T-helper 1 cell treated with Interleukin-12 subunit alpha and Interleukin-12 subunit beta and Interleukin-4 antibody, amounts not matched to agents 30 ng/mL and 1 ng/mL, for 36 hours (primary cell): ENCODE measurements at regions not wholly inside any gene's neighbourhood (a gene's known extent, or its start where the extent isn't known, plus 50 kb on each side); places are given as distances from the start of the nearest gene placed in this dataset.

Source experiments
- intact Hi-C: fragments of 100-400 bp; cut with micrococcal nuclease; formaldehyde crosslinking; loops from one replicate; pipeline ENCODE4 v1.15.1; 2024

GRCh38 chr9:36470643-36471290, 70.7 kb upstream of the RNF38 start:
- intact Hi-C loops = loop anchor here (1.0 to 10.0 kb wide), 5 partner anchors 12 to 994 kb away; partner anchors contain the start of genes RNF38 and ZBTB5

- intact Hi-C loops = no loop called here
Observed at GRCh38 chr9:36463467-36463866, 63.4 kb upstream of the RNF38 start.

DNA sequence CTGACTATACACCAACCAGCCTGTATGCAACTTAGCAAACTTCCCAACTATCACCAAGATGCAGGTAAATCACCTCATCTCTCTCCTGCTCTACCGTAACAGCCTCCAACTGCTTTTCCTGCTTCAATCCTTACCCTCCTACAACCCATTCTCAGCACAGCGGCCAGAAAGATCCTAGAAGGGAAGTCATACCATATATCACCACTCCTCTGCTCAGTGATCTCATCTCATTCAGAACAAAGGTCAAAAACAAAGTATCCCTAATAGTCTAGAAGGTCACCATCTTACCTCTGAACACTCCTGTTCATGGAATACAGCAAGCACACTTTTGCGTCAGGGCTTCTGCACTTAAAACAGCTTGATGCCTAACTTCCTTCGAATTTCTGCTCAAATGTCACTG, 62.2 kb upstream of the RNF38 start:
- intact Hi-C loops = no loop called here

DNA sequence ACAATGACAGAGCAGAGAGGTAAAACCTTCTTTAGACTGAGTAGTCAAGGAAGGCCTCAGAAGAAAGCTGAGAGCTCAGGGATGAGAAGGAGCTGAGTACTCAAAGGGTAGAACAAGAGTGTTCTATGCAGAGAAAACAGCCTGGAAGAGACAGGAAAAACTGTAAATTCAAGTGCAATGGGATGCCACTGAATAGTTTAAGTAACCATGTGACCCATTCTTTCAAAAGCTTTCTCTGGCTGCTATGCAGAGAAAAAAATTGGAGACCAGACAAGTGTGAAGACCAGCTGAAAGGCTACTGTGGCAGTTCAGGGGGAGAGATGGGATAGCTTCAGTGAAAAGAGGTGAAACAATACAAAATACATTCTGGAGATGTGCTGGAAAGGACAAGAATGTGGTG, 61.3 kb upstream of the RNF38 start:
- intact Hi-C loops = no loop called here

GRCh38 chr9:36458430-36458915, 58.4 kb upstream of the RNF38 start:
- intact Hi-C loops = loop anchor here (1.0 to 2.0 kb wide), 6 partner anchors 13 to 118 kb away; no protein-coding TSS in a partner anchor

DNA sequence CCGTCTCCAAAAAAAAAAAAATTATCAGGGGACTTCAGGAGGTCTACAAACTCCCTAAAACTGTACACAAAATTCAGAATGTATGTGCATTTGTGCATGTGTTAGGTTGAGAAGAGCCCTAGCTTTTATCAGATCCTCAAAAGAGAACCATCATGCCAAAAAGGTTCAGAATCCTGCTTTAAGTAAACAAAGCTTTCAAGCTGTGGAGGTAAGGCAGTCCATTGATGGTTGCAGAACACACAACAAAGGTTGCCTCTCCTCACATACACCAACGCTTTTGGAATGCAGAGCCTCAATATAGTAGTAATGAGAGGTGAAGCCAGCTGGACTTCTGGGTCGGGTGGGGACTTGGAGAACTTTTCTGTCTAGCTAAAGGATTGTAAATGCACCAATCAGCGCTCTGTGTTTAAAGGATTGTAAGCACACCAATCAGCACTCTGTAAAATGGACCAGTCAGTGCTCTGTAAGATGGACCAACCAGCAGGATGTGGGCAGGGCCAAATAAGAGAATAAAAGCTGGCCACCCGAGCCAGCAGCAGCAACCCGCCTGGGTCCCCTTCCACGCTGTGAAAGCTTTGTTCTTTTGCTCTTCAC, 57.9 kb upstream of the RNF38 start:
- intact Hi-C loops = loop anchor here (1.0 to 2.0 kb wide), 6 partner anchors 13 to 118 kb away; no protein-coding TSS in a partner anchor

DNA sequence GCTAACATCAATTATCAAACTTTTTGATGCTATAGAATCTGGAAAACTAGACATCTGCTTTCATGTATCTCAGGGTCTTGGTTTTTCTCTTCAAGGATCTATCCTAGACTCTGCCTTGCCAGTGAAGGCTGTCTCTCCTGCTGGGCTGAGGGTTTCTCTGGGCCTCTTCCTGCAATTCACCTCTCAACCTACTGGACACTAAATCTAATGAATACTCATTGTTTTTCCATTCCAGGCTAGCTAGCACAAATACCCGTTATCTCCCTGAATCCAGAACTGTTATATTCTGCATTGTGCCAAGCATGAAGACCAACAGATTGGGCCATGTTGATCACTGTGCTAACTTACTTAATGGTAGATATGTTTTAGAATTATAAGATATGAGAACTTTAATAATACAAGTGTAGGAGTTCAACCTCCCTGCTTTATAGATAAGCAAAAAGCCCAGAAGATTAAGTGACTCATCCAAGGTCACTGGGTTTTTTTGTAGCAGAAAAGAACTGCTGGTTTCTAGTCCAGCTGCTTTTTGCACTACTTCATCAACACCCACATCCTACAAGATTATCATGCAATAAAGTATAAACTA, 56.5 kb upstream of the RNF38 start:
- intact Hi-C loops = no loop called here

- intact Hi-C loops = no loop called here
Observed at GRCh38 chr9:36451949-36452348, 51.9 kb upstream of the RNF38 start.

DNA sequence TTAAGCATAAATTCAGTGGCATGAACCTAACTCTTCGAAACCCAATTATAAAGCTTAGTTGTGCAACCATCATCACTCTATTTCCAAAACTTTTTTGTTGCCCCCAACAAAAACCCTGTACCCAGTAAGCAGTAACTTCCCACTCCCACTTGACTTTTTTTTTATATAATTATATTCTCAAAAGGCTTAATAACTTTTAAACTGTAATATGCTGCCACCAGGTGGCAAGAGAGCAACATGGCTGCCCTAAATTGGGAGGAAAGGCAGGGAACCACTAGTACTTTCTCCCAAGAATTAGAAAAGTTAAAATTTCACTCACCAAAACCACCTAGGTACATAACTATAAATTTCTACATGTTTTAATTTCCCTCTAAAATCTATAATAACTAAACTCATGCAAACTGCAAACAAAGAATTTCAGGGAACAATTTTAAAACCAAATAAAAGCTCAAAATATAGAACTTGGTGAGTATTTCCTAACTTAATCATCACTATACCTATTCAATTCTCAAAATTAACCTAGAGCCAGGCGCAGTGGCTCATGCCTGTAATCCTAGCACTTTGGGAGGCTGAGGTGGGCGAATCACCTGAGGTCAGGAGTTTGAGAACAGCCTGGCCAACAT, 50.2 kb upstream of the RNF38 start:
- intact Hi-C loops = loop anchor here (1.0 kb wide), 2 partner anchors 43 to 105 kb away; no protein-coding TSS in a partner anchor
